ENCODE measurements at regions not wholly inside any gene's neighbourhood (a gene's known extent, or its start where the extent isn't known, plus 50 kb on each side); places are given as distances from the start of the nearest gene placed in this dataset.
A peak's percentile ranks its signal among the peaks of the same experiment; 100 is the strongest.

DNA sequence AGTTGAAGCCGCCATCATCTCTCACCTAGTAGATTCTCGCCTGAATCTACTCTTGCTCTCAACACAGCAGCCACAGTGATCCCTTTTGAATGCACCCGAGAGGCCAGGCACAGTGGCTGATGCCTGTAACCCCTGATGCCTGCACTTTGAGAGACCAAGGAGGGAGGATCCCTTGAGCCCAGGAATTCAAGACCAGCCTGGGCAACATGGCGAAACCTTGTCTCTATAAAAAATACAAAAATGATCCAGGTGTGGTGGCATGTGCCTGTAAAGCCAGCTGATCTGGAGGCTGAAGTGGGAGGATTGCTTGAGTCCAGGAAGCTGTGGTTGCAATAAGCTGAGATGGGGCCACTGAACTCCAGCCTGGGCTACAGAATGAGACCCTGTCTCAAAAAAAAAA, 60.3 kb upstream of the EML4 start:
- DNase-seq, result no peak

DNA sequence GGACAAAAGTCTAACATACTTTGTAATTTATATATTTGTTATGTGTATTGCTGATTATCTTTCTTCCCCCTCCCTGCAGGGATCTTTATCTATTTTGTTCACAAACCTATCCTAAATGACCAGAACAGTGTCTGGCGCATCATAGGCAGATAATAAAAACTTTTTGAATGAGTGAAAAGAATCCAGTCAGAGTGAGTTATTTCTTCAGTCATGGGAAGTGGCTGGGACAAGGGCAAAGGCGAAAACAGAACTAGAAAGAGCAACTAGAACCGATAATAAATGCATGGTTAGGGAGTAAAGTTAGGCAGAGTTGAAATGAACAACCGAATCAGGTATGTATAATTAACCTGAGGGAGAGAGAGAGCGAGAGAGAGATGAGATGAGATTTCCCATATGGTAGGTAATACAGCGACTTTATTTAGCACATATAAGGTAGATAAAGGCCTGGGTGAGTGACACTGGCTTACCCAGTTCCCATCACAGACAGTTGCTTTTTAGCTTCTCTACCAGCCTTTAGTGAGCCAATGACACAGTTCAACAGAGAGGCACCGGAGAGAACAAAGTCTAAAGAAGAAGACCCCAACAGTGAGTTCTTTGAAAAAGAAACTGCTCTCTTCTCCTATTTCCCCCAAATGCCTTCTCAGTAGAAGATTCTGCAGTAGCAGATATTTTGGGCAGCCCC, 59.1 kb upstream of the EML4 start:
- DNase-seq, result no peak

DNA sequence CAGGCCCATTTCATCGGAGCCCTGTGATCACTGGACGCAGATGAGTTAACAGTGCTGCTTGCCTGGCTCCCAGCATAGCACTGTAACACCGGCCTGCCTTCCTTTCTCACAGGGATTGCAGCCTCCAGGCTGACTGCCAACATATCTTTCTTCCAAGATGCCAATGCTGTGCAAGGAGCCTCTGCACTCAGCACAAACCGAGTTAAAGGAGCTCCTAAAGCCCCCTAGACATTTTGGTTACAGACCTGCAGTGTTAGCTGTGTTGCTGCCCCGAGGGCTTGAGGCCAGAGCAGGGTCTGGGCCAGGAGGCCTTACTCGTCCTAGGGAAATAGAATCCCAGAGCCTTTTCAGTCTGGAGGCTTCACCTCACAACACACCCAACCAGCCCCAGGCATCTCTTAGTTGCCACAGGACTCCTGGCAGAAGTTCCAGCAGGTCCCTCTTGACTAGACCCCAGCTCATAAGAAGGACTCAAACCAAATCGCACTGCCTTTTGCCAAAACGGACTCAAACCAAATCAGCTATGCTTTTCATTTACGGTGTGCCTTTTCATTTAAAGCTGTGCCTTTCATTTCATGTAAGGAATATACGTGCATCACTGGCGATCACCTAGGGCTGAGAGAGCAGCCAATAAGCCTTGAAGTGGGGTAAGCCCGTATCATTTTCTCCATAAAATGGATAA, 58.4 kb upstream of the EML4 start:
- DNase-seq, result peak; percentile 27

DNA sequence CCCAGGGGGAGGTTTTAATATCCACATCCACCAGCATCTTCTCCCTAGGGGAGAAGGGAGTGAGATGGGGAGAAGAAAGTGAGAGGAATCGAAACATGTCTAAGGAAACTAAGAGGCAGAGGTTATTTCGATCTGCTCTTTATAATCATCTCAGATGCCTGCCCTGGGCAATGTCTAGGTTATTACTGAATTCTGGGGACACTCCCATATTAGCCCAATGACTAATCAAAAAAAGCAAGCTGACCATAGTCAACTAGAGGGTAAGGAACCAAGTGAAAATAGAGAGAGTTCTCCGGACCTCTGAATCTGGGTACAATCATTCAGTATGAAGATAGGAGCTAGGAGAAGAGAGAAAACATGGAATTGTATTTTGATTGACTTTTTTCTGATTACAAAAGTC, 56.7 kb upstream of the EML4 start:
- no peak for DNase-seq

DNA sequence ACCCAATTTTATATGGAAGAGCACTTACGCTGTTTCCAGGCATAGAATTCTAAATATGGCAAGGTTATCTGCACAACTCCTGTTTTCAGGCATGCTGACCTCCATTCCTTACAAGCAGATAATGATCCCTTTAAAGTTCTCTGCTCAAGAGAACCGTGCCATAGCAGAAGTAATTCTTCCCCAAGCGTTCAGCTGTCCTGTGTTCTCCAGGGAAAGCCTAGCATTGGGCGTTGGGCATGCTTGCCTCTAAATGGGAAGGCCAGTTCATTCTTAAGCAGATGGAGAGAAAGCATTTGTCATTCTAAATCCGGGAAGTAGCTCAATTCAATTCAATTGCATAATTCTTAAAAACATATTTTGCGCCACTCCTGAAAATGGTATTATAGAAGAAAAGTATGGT, 55.7 kb upstream of the EML4 start:
- no peak for DNase-seq

DNA sequence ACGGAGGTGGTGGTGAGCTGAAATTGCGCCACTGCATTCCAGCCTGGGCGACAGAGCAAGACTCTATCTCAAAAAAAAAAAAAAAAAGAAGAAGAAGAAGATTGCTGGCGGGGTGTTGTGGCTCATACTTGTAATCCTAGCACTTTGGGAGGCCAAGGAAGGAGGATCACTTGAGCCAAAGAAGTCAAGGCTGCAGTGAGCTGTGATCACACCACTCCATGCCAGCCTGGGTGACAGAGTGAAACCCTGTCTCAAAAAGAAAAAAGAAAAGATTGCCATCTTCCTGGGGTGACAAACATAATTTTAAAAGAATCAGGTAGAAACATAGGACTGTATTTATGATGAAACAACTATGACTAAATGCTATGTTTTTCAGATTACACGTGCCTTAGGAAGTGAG, 55.1 kb upstream of the EML4 start:
- DNase-seq, result no peak

DNA sequence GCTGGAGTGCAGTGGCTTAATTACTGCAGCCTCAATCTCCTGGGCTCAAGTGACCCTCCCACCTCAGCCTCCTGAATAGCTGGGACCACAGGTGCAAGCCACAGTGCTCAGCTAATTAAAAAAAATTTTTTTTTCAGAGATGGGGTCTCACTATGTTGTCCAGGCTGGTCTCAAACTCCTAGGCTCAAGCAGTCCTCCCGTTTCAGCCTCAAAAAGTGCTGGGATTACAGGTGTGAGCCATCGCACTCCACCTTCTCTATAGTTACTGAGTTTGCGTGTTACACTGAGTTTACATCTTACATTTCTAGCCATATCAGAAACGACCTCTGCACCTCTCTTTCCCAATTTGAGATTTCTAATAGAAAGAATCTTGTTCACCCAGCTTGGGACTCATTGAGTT, 53.6 kb upstream of the EML4 start:
- DNase-seq, result no peak

DNA sequence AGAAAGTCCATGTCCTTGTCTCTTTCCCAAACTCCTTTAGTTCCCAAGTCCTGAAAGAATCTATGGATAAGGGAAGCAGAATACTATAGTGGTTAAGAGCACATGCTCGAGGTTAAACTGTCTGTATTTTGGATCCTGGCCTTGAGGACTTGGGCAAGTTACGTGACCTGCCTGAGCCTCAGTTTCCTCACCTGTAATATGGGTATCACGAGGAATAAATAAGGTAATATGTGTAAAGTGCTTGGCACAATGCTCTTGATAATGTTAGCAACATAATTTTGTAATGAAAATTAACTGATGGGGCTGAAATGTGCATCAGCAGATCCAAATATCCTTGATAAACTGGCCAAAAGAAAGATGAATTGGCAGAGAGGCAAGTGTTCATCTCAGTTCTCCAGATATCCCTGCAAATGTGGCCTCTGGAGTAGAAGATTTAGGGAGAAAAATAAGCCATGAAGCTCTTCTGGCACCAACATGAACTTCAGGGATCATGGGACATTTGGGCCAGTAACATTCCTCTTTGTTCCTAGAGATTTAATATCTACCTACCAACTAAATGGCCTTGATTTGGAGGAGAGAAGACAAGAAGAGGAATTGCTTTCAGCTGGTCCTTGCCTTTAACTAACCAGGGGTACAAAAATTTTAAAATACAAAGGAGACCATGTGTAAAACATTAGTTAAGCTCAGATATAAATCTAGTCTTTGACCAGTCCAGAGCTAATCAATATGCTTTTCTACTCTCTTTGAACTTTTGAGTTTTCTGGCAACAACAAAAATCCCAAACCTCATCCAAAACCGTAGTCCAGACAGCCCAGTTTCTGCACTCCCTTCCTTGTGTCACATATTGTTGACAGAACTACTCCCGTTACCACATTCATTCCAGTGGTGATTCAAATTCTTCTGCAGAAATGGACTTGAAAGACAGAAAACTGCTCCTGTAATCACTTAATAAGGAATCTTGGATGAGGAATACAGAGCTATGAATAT, 52.7 kb upstream of the EML4 start:
- DNase-seq, result no peak

DNA sequence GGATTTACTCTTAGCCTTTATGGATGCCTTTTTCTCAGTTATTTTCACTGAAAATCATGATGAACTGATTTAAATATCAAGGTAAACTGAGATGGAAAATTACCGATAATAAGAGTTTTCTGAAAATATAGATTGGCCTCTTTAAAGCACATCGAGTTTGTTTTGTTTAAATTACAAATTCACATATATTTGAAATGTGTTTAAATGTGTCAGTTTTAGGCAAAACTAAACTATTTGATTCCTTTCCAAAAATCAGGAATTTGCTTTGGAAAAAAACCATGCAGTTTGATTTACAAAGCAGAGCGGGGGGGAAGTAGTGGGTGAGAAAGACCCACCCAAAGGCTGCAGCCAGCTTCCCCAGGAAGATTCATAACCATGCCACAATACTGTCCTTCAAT, 52.0 kb upstream of the EML4 start:
- DNase-seq, result no peak

DNA sequence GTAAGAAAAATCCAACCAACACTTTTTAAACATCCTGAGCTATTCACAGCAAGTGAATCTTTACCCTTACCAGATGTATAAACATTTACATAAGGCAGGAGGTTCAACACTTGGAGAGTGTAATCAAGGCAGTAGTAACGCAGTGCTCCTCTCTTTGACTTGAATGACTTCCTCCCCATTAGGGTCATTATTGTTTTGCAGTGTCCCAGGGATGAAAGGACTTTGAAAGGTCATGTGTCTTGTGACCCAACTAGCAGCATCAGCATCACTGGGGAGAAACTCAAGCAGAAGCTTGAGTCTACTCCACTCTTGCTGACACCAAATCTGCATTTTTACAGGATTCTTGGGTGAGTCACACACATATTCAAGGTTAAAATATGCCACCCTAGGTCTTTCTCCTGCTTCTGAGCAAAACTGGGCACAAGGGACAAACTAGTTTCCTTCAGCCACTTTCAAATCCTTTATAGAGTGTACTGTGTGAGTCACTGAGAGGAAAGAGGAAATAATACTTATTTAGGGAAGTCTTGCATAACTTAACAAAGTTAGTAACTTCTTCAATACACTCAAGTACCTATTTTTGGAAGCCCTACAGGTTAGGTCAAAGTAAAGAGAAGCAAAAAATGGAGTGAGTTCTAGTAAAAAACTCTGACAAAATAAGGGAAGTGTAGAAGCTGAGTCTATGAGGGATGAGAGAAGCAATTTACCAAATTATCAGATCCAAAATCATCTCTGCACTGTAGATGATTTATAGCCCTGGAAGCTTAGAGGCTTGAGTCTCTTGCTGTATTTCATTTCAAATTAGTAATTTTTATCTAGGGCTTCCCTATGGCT, 51.0 kb upstream of the EML4 start:
- DNase-seq, result peak; percentile 18

DNA sequence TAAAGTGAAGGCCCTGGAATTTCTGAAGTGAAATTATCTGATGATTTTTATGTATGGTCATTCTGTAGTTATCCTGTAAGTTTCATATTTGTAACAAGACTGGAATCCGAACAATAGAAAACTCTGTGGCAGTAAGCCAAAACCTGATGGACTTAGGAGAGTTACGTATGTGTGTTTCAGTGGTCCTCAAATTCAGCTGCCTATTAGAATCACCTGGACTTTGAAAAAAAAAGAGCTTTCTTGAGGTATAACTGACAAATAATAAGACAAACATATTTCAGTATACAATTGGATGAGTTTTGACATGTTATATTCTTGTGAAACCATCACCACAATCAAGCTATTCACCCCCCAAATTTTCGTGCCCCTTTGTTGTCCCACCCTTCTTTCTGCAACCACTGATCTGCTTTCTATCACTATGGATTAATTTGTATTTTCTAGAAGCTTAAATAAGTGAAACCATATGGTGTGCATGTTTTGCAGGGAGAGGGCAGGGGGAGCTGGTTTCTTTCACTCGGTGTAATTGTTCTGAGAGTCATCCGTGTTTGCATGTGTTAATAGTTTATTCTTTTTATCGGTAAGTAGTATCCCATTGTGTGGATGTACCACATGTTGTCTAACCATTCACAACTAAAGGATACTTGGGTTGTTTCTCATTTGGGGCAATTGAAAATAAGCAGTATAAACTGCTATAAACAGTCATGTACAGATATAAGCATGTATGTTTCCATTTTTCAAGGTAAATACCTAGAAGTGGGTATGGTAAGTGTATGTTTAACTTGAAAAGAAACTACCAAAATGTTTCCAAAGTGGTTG, 50.2 kb upstream of the EML4 start:
- DNase-seq, result no peak
